ENCODE measurements at regions not wholly inside any gene's neighbourhood (a gene's known extent, or its start where the extent isn't known, plus 50 kb on each side); places are given as distances from the start of the nearest gene placed in this dataset.

DNA sequence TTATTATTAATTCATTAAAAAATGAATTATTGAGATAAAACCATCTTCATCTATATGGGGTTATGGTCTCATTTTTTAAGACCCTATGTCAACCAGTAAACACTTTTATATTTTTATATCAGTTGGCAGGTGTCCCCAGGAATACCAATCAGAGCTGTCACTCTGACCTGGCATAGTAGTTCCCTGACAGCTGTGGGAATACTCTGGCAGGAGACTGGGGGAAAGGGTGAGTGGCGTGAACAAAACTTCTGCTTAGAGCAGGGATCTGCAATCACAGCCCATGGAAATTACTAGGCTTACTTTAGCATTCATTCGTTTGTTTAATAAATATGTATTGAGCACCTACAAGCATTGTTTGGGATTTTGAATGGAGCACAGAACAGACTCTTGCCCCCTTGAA is 254.1 kb upstream of the KLF3 start:
- ATAC-seq (ENCODE audit: insufficient number of reproducible peaks, low FRiP score, low read depth) (no peak), DNase-seq (ENCODE audit: low spot score) (no peak)
- no peak overlapping the region for H3K4me3 ChIP-seq
- no peaks in the 10 kb centered on the region for H3K9me3 ChIP-seq
- H3K4me1 ChIP-seq (ENCODE audit: control insufficient read depth in 1 of 2, low read depth in 2 of 2), result peaks cover 0 to 8% of the 10 kb centered on the region in 2 donors
- H3K36me3 ChIP-seq, result no peaks in the 10 kb centered on the region
- H3K27ac ChIP-seq, result no peak overlapping the region
- TF ChIP-seq, protein P1, sequence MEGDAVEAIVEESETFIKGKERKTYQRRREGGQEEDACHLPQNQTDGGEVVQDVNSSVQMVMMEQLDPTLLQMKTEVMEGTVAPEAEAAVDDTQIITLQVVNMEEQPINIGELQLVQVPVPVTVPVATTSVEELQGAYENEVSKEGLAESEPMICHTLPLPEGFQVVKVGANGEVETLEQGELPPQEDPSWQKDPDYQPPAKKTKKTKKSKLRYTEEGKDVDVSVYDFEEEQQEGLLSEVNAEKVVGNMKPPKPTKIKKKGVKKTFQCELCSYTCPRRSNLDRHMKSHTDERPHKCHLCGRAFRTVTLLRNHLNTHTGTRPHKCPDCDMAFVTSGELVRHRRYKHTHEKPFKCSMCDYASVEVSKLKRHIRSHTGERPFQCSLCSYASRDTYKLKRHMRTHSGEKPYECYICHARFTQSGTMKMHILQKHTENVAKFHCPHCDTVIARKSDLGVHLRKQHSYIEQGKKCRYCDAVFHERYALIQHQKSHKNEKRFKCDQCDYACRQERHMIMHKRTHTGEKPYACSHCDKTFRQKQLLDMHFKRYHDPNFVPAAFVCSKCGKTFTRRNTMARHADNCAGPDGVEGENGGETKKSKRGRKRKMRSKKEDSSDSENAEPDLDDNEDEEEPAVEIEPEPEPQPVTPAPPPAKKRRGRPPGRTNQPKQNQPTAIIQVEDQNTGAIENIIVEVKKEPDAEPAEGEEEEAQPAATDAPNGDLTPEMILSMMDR (IDR thresholded peaks at IDR 0.05), result no peak
- H3K27me3 ChIP-seq (replicated peaks; ENCODE audit: insufficient read depth), result no peaks in the 10 kb centered on the region

DNA sequence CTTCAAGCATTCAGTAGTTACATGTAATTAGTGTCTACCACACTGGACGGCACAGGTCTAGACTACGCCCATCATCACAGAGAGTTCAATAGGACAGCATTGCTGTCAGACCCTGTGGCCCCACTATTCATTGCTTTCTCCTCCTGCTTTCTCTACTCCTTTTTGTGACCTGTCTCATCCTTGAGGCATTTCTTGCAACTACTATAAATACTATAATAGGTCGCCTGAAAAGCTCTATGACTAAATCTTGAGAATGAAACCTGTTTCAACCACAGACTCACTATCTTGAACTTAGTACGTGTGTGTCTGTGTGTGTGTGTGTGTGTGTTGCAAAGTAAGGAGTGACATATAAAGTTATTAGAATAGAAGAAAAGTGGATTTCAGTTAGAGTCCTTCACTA is 252.9 kb upstream of the KLF3 start:
- Histone ChIP-seq H3K27me3 (replicated peaks; ENCODE audit: insufficient read depth) (no peaks in the 10 kb centered on the region), H3K36me3 (no peaks in the 10 kb centered on the region), H3K4me1 (ENCODE audit: control insufficient read depth in 1 of 2, low read depth in 2 of 2) (peaks cover 0 to 8% of the 10 kb centered on the region in 2 donors), H3K9me3 (no peaks in the 10 kb centered on the region), H3K4me3 (no peak overlapping the region), H3K27ac (no peak overlapping the region)
- DNase-seq (ENCODE audit: low spot score) (no peak), ATAC-seq (ENCODE audit: insufficient number of reproducible peaks, low FRiP score, low read depth) (no peak)
- TF ChIP-seq, protein P1 (IDR thresholded peaks at IDR 0.05), result no peak

DNA sequence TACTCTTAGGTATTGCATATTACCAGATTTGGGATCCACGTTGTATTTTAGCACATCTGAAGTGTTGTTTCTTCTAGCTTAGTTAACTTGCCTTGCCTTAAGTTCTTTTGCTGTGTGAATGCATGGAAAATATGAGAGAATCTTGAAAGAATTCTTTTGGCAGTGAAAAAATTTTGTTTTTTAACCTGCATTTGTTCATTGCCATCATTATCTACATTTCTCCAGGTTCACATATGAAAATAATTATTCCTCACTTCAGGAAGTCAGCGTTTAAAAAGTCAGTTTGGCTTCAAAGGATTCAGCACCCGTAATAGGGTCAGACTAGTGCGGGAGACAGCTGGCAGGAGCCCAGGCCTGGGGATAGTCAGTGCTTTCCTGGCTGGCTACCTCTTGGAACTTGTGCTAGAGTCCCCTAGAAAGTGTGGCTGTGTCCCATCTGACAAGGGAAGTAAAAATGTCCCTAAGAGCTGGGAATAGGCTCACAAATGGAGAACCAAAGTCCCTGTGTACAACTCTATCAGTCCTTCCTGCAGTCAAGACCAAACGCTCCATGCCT is 251.9 kb upstream of the KLF3 start:
- ATAC-seq (ENCODE audit: insufficient number of reproducible peaks, low FRiP score, low read depth) (no peak), DNase-seq (ENCODE audit: low spot score) (no peak)
- H3K4me3 ChIP-seq, result no peak overlapping the region
- no peaks in the 10 kb centered on the region for H3K27me3 ChIP-seq (replicated peaks; ENCODE audit: insufficient read depth)
- H3K27ac ChIP-seq, result no peak overlapping the region
- TF ChIP-seq, protein P1 (IDR thresholded peaks at IDR 0.05), result no peak
- H3K4me1 ChIP-seq (ENCODE audit: control insufficient read depth in 1 of 2, low read depth in 2 of 2), result peaks cover 0 to 8% of the 10 kb centered on the region in 2 donors
- H3K36me3 ChIP-seq, result no peaks in the 10 kb centered on the region
- no peaks in the 10 kb centered on the region for H3K9me3 ChIP-seq

DNA sequence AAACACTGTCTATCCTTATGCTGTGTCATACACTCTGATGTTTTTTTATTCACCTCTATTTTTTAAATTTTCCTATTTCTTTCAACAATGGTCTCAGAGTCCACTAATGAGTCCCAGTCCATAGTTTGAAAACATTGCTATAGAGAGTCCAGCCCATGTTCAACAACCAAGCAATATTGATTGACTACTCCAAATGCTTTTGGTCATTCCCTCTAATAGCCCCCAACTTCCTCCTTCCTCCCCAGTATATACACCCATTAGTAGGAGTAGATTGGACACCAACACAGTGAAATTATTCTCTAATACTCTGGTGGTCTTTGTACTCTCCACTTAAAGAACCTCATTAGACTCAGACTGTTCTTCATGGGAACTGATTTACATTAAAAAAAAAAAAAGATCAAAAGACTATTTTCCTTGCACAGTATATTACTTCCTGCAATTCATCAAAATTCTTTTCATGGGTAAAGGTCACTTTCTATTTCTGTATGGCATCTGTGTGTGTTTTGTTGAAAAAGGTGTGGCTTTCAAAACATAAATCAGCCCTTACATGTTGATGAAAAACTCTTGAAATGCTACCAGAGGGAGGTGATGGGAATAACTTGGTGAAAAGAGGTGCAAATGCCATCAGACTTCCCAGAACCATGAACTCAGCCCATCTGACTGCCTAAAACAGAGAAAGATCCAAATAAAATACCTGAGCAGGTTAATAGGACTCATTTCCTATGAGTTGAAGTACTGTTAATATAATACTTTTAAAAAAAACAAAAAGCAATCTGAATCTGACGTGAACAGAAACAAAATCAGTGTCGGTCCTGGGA is 250.3 kb upstream of the KLF3 start:
- ATAC-seq (ENCODE audit: insufficient number of reproducible peaks, low FRiP score, low read depth), result no peak
- Histone ChIP-seq H3K4me1 (ENCODE audit: control insufficient read depth in 1 of 2, low read depth in 2 of 2) (peaks cover 0 to 8% of the 10 kb centered on the region in 2 donors), H3K27me3 (replicated peaks; ENCODE audit: insufficient read depth) (no peaks in the 10 kb centered on the region), H3K36me3 (no peaks in the 10 kb centered on the region), H3K4me3 (no peak overlapping the region), H3K9me3 (no peaks in the 10 kb centered on the region), H3K27ac (no peak overlapping the region)
- TF ChIP-seq, protein P1 (IDR thresholded peaks at IDR 0.05), result no peak
- no peak for DNase-seq (ENCODE audit: low spot score)

DNA sequence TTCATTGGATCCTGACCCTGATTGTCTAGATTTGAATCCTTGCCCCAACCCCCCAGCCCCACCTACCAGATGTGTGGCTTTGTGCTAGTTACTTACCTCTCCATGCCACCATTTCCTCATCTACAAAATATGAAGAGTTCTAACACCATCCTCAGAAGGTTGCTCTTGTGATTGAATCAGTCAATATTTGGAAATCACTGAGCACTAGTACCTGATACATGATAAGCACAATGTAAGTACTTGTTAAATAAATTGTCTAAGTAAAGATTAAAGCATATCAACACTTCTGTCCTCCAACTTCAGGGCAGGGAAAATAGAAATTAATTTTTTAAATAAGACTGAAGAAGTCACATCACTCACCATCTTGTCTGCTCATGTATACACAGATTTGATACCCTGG is 249.6 kb upstream of the KLF3 start:
- ATAC-seq (ENCODE audit: insufficient number of reproducible peaks, low FRiP score, low read depth) (no peak), DNase-seq (ENCODE audit: low spot score) (no peak)
- no peaks in the 10 kb centered on the region for H3K9me3 ChIP-seq
- TF ChIP-seq, protein P1 (IDR thresholded peaks at IDR 0.05), result no peak
- H3K27me3 ChIP-seq (replicated peaks; ENCODE audit: insufficient read depth), result no peaks in the 10 kb centered on the region
- peaks cover 0 to 8% of the 10 kb centered on the region in 2 donors for H3K4me1 ChIP-seq (ENCODE audit: control insufficient read depth in 1 of 2, low read depth in 2 of 2)
- no peak overlapping the region for H3K27ac ChIP-seq
- no peak overlapping the region for H3K4me3 ChIP-seq
- no peaks in the 10 kb centered on the region for H3K36me3 ChIP-seq
